Suppressor macrophage treated with lipopolysaccharide for 1 hour (primary cell): ENCODE measurements at regions not wholly inside any gene's neighbourhood (a gene's known extent, or its start where the extent isn't known, plus 50 kb on each side); places are given as distances from the start of the nearest gene placed in this dataset.
"Not testable (repeated sequence)": the region's sequence is repeated elsewhere in the genome, so short reads cannot be mapped to it uniquely, and the experiment has no call there.

Experiments
- DNase-seq, 3 donors: peaks; one replicate each; pipeline ENCODE4 v3.0.0-alpha.2; 2020 to 2022

- no peak for DNase-seq
Observed at GRCh38 chr7:19290968-19291367, 145.7 kb upstream of the FERD3L start.

GRCh38 chr7:19290066-19290465 lies 144.8 kb upstream of the FERD3L start:
- DNase-seq, result no peak

DNA sequence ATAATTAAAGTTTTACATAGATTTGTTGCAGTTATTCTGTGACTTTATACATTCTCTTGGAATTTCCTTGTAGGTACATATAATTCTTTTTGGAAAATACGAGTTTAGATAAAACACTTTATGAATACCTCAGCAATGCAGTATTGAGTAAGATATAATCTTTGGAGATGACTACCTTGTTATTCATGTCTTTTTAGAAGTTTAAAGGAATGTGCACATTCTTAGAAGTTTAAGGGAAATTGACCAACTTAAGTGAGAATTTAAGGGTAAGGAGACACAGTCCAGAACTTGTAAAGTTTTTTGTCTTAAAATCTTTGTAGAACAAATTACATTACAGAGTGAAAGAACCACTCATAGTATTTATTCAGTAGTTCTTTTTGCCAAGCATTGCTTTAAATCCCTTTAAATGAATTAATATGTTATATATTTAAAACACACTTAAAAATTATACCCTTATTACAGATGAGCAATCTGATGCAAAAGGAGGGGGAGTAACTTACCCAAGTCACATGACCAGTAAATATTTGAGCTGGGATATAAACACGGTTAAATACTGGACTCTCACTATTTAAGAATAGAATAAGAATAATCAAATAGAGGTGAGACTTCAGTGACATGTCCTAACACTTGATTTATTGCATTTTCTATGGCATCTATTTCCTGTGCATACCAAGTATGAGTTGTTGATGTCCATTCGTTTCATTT lies 139.5 kb upstream of the FERD3L start:
- no peak for DNase-seq

- no peak for DNase-seq
Observed at GRCh38 chr7:19284136-19284535, 138.9 kb upstream of the FERD3L start.

- DNase-seq, result peak in 1 of 3 donors; percentile 12
Observed at GRCh38 chr7:19275000-19275399, 129.8 kb upstream of the FERD3L start.

DNA sequence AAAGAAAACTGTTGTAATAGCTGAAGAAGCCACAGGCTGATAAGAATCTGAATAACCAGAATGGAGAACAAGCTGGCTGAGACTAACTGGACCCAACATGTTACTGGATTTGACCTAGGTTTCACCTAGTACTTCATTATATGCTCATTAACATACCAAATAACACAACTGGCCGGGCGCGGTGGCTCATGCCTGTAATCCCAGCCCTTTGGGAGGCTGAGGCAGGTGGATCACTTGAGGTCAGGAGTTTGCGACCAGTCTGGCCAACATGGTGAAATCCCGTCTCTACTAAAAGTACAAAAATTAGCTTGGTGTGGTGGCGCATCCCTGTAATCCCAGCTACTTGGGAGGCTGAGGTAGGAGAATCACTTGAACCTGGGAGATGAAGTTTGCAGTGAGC lies 127.1 kb upstream of the FERD3L start:
- DNase-seq, result not testable (repeated sequence)

DNA sequence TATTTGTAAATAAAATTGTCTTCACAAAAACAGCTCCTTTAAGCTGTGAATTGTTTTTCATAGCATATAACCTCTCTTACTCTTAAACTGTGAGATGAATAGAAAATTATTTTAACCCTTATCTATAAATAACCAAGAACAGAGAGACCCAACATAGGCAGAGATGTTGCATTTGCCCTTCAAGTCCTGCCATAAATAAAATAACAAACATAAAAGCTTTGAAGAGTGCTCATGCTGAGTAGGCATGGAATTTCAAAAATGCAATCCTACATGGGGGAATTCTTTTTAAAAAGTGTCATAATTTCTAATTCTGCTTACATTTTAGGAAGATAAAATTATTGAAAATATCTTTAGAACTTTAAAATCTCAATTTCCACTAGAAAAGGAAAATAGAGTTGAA lies 124.1 kb upstream of the FERD3L start:
- no peak for DNase-seq

DNA sequence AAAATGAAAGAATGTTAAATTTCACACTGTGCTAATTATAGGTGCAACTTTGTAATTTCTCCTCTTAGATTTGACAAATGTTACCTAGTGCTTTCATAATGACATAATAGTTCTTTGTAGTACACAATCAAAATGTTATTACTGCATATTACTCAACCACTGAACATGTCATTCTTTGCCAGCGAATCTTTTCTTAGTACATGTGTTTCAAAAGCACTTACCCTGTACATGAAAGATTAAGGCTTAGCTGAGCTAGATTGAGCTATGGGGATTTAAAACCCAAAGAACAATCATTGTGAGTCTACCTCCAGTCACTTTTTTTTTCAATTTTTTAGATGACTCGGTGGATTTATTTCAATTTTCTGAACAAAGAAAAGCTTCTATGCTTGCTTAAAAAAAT lies 123.5 kb upstream of the FERD3L start:
- no peak for DNase-seq

- DNase-seq, result no peak
Observed at GRCh38 chr7:19262826-19263225, 117.6 kb upstream of the FERD3L start.

DNA sequence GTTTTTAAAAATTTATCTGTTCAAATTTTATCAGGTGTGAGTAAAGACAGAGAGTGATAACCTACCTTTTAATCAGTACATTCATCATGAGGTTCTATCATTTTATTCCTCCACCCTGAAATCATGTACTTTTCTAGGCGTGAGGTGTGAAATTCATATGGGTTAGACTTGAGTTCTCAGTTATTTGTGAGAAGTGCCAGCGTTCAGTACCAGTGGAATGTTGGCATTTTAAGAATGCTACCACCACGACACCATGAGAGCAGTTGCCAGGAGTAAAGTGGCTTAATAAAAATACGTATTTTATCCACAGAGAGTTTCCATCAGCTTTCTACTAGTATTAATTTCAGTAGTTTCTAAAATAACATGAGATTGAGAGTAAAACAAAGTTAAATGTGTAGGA lies 104.1 kb upstream of the FERD3L start:
- no peak for DNase-seq

DNA sequence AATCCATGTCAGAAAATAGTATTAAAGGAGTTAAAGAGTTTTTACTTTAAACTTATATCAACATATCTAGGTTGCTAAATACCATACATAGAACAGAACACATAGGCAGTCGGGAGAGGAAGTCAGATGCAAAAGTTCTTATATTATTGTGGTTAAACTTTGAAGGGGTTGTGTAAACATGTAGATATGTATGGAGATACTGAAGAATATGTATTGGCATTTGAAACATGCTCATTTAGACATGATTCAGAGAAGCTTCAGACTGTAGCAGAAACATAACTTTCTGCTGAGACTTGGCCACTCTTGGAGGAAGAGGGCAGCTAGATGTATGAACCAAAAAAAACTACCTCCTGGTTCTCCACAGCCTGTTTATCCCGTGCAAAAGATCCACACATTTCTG lies 103.5 kb upstream of the FERD3L start:
- DNase-seq, result no peak

DNA sequence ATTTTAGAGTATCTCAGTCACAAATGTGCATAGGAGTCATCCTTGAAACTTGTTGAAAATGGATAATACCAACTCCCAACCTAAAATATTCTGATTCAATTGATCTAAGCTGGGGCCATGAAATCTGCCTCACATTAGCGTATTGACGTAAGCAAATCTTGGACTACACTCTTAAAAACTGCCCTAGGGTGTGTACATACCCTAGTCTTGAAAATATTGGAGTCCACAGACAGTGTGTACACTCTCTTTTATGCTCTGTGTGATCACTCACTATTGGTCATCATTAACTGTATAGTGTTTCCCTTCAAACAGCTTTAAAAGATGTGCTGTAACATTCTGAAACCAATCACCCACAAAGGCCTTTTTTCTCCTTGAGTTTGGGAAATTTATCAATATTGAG lies 102.9 kb upstream of the FERD3L start:
- DNase-seq, result no peak

GRCh38 chr7:19247017-19247416 lies 101.8 kb upstream of the FERD3L start:
- DNase-seq, result no peak

DNA sequence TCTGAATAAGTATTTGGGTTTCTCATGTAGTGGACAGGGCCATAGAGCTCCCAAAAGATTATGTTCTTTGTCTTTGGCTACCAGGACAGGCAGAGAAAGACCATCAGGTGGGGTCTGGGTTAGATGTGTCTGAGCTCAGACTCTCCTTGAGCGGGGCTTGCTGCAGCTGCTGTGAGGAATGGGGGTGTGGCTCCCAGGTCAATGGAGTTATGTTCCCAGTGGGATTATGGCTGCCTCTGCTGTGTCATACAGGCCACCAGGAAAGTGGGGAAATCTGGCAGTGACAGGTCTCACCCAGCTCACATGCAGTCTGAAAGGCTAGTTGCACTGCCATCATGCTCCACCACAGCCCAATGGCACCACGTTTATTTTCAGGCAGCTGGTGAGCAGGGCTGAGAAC lies 97.0 kb upstream of the FERD3L start:
- no peak for DNase-seq

- no peak for DNase-seq
Observed at GRCh38 chr7:19239951-19240350, 94.7 kb upstream of the FERD3L start.

DNA sequence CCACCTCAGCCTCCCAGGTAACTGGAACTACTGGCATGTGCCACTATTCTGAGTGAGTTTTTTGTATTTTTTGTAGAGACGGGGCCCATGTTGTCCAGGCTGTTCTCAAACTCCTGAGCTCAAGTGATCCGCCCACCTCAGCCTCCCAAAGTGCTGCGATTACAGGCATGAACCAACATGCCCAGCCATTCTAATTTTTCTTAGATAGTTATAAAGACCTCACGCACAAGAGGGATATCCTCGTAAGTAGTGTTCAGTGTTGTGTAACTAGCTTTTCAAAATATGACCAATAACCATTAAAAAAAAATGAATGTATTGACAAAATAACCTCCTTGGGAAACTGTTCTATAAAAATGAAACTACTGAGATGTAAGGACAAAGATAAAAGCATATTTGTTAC lies 90.5 kb upstream of the FERD3L start:
- DNase-seq, result no peak

DNA sequence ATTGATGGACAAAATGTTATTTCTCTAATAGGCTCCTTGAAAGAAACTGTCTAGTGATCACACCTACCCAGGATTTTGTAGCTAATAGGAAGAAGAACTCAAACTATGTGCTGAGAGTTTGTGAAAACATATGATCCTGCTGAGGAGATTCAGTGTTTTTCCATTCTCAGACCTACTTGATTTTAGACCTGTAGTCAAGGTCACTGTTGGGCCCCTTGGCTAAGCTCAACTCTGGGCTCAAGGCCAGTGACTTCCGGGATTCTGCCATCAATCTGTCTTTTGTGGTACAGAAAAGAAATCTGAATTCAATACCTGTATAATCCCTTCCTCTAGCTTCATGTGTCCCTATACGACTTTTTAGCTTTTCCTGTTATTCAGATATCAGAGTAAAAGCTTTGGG lies 79.7 kb upstream of the FERD3L start:
- DNase-seq, result no peak

DNA sequence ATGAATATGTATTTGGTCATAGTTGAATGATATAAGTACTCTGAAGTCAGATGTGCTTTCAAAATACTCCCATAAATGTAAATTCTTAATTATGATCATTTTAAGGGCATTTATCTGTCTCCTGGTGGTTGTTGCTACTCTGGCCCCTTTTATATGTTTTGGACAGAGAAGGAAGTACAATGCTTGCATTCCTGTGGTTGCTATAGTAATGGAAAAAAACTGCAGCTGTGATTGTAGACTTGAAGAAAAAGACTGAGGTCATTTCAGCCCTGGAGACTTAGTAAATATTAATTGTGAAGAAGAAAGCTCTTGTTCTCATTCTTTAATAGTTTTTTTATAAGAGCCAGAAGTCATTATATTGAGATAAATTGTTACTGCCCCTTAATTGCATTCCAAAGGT lies 70.2 kb upstream of the FERD3L start:
- no peak for DNase-seq

DNA sequence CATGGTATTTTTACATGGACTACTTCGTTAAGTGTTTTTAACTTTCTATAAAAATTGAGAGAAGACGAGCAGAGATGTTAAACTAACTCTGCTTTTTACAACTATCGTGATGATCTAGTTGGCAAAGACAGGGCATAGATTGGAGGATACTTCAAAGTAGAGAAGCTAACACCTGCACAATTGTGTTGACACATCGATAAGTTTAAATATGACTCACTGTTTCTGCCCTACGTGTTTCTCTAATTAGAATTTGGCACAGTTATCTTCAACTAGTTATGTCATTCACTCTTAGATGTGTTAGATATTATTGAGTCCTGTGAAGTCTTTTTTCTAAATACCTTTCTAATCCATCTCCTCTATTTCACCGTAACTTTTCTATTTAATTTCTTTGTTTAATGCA lies 68.5 kb upstream of the FERD3L start:
- no peak for DNase-seq

- no peak for DNase-seq
Observed at GRCh38 chr7:19210893-19211413, 65.7 kb upstream of the FERD3L start.

- DNase-seq, result no peak
Observed at GRCh38 chr7:19209166-19209696, 64.0 kb upstream of the FERD3L start.

DNA sequence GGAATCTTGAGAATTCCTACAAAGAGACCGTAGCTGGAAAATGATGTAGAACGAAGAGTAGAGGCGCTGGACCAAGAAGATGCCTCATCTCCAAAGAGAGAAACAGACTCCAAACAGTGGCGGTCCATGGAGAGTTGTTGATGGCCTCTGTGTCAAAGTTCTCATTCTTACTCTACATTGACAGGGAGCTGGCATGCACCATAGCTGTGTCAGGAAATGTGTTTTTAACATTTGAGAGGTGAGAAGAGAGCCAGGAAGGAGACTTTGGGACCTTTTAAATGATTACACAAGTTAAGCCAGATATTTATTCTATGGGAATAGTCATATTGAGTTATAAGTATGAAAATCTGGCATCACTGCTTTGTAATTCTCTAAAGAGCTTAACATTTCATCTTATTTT lies 61.5 kb upstream of the FERD3L start:
- DNase-seq, result no peak

DNA sequence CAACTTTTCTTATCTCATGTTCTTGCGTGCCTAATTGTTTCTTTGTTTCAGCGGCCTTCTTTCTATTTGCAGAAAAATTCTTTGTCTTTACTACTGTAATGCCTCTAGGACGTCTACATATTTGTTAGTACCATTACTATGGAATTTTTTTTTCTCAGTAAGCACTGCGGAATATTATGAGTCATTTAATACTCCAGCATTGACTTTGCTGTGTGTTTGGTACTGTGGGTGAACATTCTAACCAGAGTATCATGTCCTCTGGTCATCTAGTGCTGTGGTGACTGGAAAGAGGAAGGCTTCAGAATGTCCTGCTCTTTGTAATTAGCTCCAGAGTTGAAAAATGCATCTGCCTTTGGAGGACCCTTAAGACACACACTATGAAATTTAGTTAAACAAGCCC lies 58.5 kb upstream of the FERD3L start:
- DNase-seq, result no peak

GRCh38 chr7:19202599-19202998 lies 57.4 kb upstream of the FERD3L start:
- DNase-seq, result no peak
